ENCODE measurements at regions not wholly inside any gene's neighbourhood (a gene's known extent, or its start where the extent isn't known, plus 50 kb on each side); places are given as distances from the start of the nearest gene placed in this dataset.
"Not testable (repeated sequence)": the region's sequence is repeated elsewhere in the genome, so short reads cannot be mapped to it uniquely, and the experiment has no call there.

GRCh38 chr6:58198301-58198700 lies 880.9 kb downstream of the PRIM2 start:
- Histone ChIP-seq H3K4me2 (replicated peaks; ENCODE audit: extremely low read depth, low read length, poor library complexity, severe bottlenecking) (no peak overlapping the region), H3K79me2 (ENCODE audit: insufficient read depth, low read length) (no peaks in the 10 kb centered on the region), H2AFZ (ENCODE audit: insufficient read depth, low read depth, low read length, poor library complexity, severe bottlenecking) (no peak overlapping the region), H3K27ac (ENCODE audit: low read depth in 1 of 2, low read length in 2 of 2) (no peak overlapping the region), H3K9ac (ENCODE audit: insufficient read depth, low read length, poor library complexity, severe bottlenecking) (no peak overlapping the region), H3K4me3 (replicated peaks in 1 of 3; ENCODE audit: low read depth in 2 of 3, low read length in 3 of 3) (no peak overlapping the region), H3K4me1 (ENCODE audit: control insufficient read depth in 1 of 2, insufficient read depth in 2 of 2, low read length in 2 of 2) (no peaks in the 10 kb centered on the region), H4K20me1 (ENCODE audit: insufficient read depth, low read length) (no peaks in the 10 kb centered on the region), H3K27me3 (ENCODE audit: control insufficient read depth in 2 of 2, insufficient read depth in 2 of 2, low read length in 2 of 2) (no peaks in the 10 kb centered on the region), H3K36me3 (replicated peaks in 1 of 2; ENCODE audit: control insufficient read depth in 1 of 2, insufficient read depth in 2 of 2, low read length in 2 of 2) (no peaks in the 10 kb centered on the region), H3K9me3 (replicated peaks in 1 of 2; ENCODE audit: control insufficient read depth in 1 of 2, insufficient read depth in 1 of 2, low read length in 2 of 2) (no peaks in the 10 kb centered on the region)
- no peak for TF ChIP-seq CTCF (IDR thresholded peaks at IDR 0.05)
- 100% methylated on average over 3 of the region's 5 CpGs for WGBS (ENCODE audit: insufficient coverage)
- H3K4me3 Mint-ChIP-seq = no peak overlapping the region
- no peaks in the 10 kb centered on the region for H3K4me1 Mint-ChIP-seq
- no peak for DNase-seq
- no peaks in the 10 kb centered on the region for H3K36me3 Mint-ChIP-seq
- H3K27ac Mint-ChIP-seq = no peak overlapping the region
- intact Hi-C loops (cut with micrococcal nuclease) = no loop called here
- peaks cover 0 to 8% (median 3%) of the 10 kb centered on the region in 7 donors for H3K9me3 Mint-ChIP-seq
- H3K27me3 Mint-ChIP-seq (ENCODE audit: low read depth in 3 of 3) = no peaks in the 10 kb centered on the region

GRCh38 chr6:58237124-58237523 lies 919.7 kb downstream of the PRIM2 start:
- DNase-seq; H3K36me3 ChIP-seq (replicated peaks in 1 of 2; ENCODE audit: control insufficient read depth in 1 of 2, insufficient read depth in 2 of 2, low read length in 2 of 2); H3K27me3 Mint-ChIP-seq (ENCODE audit: low read depth in 3 of 3); H3K4me3 ChIP-seq (replicated peaks in 1 of 3; ENCODE audit: low read depth in 2 of 3, low read length in 3 of 3); intact Hi-C loops (cut with micrococcal nuclease); H3K79me2 ChIP-seq (ENCODE audit: insufficient read depth, low read length); H2AFZ ChIP-seq (ENCODE audit: insufficient read depth, low read depth, low read length, poor library complexity, severe bottlenecking); H3K9ac ChIP-seq (ENCODE audit: insufficient read depth, low read length, poor library complexity, severe bottlenecking); H3K4me1 ChIP-seq (ENCODE audit: control insufficient read depth in 1 of 2, insufficient read depth in 2 of 2, low read length in 2 of 2); H3K27me3 ChIP-seq (ENCODE audit: control insufficient read depth in 2 of 2, insufficient read depth in 2 of 2, low read length in 2 of 2); H3K27ac Mint-ChIP-seq; H3K4me1 Mint-ChIP-seq; H3K27ac ChIP-seq (ENCODE audit: low read depth in 1 of 2, low read length in 2 of 2); H4K20me1 ChIP-seq (ENCODE audit: insufficient read depth, low read length); H3K36me3 Mint-ChIP-seq; H3K4me2 ChIP-seq (replicated peaks; ENCODE audit: extremely low read depth, low read length, poor library complexity, severe bottlenecking); H3K4me3 Mint-ChIP-seq: not testable (repeated sequence)
- WGBS (ENCODE audit: insufficient coverage) = no CpG with 5 or more reads among the region's 1 CpG
- H3K9me3 Mint-ChIP-seq = peaks cover 6 to 32% (median 18%) of the 10 kb centered on the region in 7 donors
- peaks cover 16 to 18% of the 10 kb centered on the region in 2 donors for H3K9me3 ChIP-seq (replicated peaks in 1 of 2; ENCODE audit: control insufficient read depth in 1 of 2, insufficient read depth in 1 of 2, low read length in 2 of 2)

- H3K4me1 Mint-ChIP-seq; H2AFZ ChIP-seq (ENCODE audit: insufficient read depth, low read depth, low read length, poor library complexity, severe bottlenecking); H3K79me2 ChIP-seq (ENCODE audit: insufficient read depth, low read length); H3K27ac ChIP-seq (ENCODE audit: low read depth in 1 of 2, low read length in 2 of 2); H3K4me1 ChIP-seq (ENCODE audit: control insufficient read depth in 1 of 2, insufficient read depth in 2 of 2, low read length in 2 of 2); H3K9ac ChIP-seq (ENCODE audit: insufficient read depth, low read length, poor library complexity, severe bottlenecking); H3K27ac Mint-ChIP-seq; H3K36me3 ChIP-seq (replicated peaks in 1 of 2; ENCODE audit: control insufficient read depth in 1 of 2, insufficient read depth in 2 of 2, low read length in 2 of 2); H3K27me3 ChIP-seq (ENCODE audit: control insufficient read depth in 2 of 2, insufficient read depth in 2 of 2, low read length in 2 of 2); H3K36me3 Mint-ChIP-seq; DNase-seq; H3K4me3 Mint-ChIP-seq; H3K27me3 Mint-ChIP-seq (ENCODE audit: low read depth in 3 of 3); H3K4me2 ChIP-seq (replicated peaks; ENCODE audit: extremely low read depth, low read length, poor library complexity, severe bottlenecking); intact Hi-C loops (cut with micrococcal nuclease); H4K20me1 ChIP-seq (ENCODE audit: insufficient read depth, low read length); H3K4me3 ChIP-seq (replicated peaks in 1 of 3; ENCODE audit: low read depth in 2 of 3, low read length in 3 of 3): not testable (repeated sequence)
- H3K9me3 ChIP-seq (replicated peaks in 1 of 2; ENCODE audit: control insufficient read depth in 1 of 2, insufficient read depth in 1 of 2, low read length in 2 of 2) = peaks cover 11 to 18% of the 10 kb centered on the region in 2 donors
- peaks cover 4 to 21% (median 12%) of the 10 kb centered on the region in 7 donors for H3K9me3 Mint-ChIP-seq
Observed at GRCh38 chr6:58238421-58238820, 921.0 kb downstream of the PRIM2 start.

- H2AFZ ChIP-seq (ENCODE audit: insufficient read depth, low read depth, low read length, poor library complexity, severe bottlenecking); DNase-seq; H3K9ac ChIP-seq (ENCODE audit: insufficient read depth, low read length, poor library complexity, severe bottlenecking); H3K4me1 ChIP-seq (ENCODE audit: control insufficient read depth in 1 of 2, insufficient read depth in 2 of 2, low read length in 2 of 2); H3K36me3 ChIP-seq (replicated peaks in 1 of 2; ENCODE audit: control insufficient read depth in 1 of 2, insufficient read depth in 2 of 2, low read length in 2 of 2); H3K27ac ChIP-seq (ENCODE audit: low read depth in 1 of 2, low read length in 2 of 2); H3K27me3 Mint-ChIP-seq (ENCODE audit: low read depth in 3 of 3); intact Hi-C loops (cut with micrococcal nuclease); H3K4me1 Mint-ChIP-seq; H3K36me3 Mint-ChIP-seq; H3K4me3 ChIP-seq (replicated peaks in 1 of 3; ENCODE audit: low read depth in 2 of 3, low read length in 3 of 3); H3K27ac Mint-ChIP-seq; H4K20me1 ChIP-seq (ENCODE audit: insufficient read depth, low read length); H3K4me2 ChIP-seq (replicated peaks; ENCODE audit: extremely low read depth, low read length, poor library complexity, severe bottlenecking); H3K79me2 ChIP-seq (ENCODE audit: insufficient read depth, low read length); H3K27me3 ChIP-seq (ENCODE audit: control insufficient read depth in 2 of 2, insufficient read depth in 2 of 2, low read length in 2 of 2); H3K4me3 Mint-ChIP-seq: not testable (repeated sequence)
- 91% methylated on average over 7 of the region's 23 CpGs for WGBS (ENCODE audit: insufficient coverage)
- peaks cover 3 to 20% (median 12%) of the 10 kb centered on the region in 7 donors for H3K9me3 Mint-ChIP-seq
- H3K9me3 ChIP-seq (replicated peaks in 1 of 2; ENCODE audit: control insufficient read depth in 1 of 2, insufficient read depth in 1 of 2, low read length in 2 of 2) = peaks cover 11 to 48% of the 10 kb centered on the region in 2 donors
Observed at GRCh38 chr6:58257625-58258024, 940.2 kb downstream of the PRIM2 start.
